Left renal pelvis (tissue), 4 donors: ENCODE measurements at regions not wholly inside any gene's neighbourhood (a gene's known extent, or its start where the extent isn't known, plus 50 kb on each side); places are given as distances from the start of the nearest gene placed in this dataset.
"Not testable (repeated sequence)": the region's sequence is repeated elsewhere in the genome, so short reads cannot be mapped to it uniquely, and the experiment has no call there.

Source experiments
- DNase-seq, 4 donors: peaks; one replicate each; pipeline ENCODE4 v3.0.0-alpha.2; 2013; ENCODE audit warnings: low read depth in 4 of 4, low spot score in 3 of 4

DNA sequence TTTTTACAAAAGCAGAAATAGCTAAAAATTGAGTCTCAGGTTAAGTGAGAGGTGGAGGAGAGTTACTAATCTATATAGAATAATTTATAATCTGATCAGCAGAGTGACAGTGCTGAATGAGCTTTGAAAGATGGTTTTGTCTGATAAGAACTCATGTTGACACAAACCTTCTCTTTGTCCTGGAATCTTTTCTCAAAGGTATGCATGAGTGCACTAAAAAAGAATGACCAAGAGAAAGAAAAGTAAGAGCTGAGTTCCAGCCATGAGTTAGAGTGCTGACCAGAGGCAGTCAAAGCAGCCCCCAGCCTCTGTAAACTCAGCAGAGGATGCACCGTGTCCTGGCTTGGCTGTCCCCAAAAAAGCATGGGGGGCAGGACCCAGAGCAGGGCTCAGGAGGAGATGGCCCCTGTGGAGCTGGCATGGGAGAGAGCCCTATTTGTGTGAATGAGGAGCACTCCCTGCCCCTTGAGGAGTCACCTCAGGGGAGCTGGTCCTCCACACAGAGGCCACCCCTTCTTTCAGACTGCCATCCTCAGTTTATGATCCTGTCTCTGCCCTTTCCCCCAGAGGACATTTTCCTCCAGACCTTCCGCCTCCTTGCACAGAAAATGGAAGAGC is 129.8 kb downstream of the SEC23A start:
- DNase-seq, result no peak

DNA sequence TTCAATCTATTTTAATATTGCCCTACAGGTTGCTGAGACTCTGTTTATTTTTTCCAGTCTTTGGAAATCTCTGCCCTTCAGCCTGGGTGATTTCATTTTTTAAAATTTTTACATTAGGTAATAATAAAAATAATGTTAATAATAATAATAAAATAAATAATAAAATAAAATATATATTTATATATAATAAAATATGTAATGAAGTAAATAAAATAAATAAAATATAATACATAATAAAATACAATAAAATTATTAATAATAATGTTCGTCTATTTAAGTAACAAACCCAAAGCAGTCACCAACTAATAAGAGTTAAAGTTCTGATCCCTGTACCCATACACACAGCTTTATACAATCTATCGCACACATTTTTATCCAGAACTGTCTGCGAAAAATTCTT is 130.5 kb downstream of the SEC23A start:
- no peak for DNase-seq

GRCh38 chr14:38971258-38971921 is 131.6 kb downstream of the SEC23A start:
- DNase-seq, result no peak

DNA sequence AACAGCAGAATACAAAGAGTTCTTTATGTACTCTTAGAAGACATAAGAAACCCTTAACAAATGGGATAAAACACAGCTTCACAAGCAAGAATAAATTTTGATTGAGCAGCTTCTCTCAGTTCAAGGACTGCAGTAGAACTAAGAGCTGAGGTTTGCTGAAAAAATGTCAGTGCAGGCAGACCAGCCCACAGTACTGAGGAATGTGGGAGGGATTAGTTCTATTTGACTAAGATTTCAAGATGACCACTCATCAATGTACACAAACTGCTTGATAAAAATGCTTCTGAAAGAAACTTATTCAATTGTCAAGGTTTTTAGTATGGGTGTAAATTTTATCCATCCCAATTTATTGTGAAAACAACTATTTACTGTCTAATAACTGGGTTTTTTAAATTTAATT is 138.4 kb downstream of the SEC23A start:
- DNase-seq, result no peak

GRCh38 chr14:38960946-38961531 is 142.0 kb downstream of the SEC23A start:
- no peak for DNase-seq

GRCh38 chr14:38959021-38959420 is 144.0 kb downstream of the SEC23A start:
- no peak for DNase-seq

GRCh38 chr14:38958589-38958988 is 144.4 kb downstream of the SEC23A start:
- no peak for DNase-seq

GRCh38 chr14:38951451-38951850 is 151.6 kb downstream of the SEC23A start:
- DNase-seq, result no peak

DNA sequence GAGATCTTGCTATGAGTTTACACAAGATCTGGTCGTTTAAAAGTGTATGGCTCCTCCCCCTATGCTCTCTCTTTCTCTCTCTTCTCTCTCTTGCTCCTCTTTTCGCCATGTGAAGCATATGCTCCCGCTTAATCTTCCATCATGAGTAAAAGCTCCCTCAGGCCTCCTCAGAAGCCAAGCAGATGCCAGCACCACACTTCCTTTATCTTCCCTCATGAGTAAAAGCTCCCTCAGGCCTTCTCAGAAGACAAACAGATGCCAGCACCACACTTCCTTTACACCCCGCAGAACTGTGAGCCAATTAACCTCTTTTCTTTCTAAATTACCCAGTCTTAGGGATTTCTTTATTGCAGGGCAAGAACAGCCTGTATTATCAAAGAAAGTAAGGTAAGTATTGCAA is 152.4 kb downstream of the SEC23A start:
- no peak for DNase-seq

DNA sequence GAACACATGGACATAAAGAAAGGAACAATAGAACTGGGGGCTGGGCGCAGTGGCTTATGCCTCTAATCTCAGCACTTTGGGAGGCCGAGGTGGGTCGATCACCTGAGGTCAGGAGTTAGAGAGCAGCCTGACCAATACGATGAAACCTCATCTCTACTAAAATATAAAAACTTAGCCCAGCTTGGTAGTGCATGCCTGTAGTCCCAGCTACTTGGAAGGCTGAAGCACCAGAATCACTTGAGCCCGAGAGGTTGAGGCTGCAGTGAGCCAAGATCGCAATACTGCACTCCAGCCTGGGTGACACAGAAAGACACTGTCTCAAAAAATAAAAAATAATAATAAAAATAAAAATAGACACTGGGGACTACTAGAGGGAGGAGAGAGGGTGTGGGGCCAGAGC is 154.5 kb downstream of the SEC23A start:
- DNase-seq, result no peak

- DNase-seq, result no peak
Observed at GRCh38 chr14:38948171-38948570, 154.9 kb downstream of the SEC23A start.

- DNase-seq, result no peak
Observed at GRCh38 chr14:38947343-38947742, 155.7 kb downstream of the SEC23A start.

DNA sequence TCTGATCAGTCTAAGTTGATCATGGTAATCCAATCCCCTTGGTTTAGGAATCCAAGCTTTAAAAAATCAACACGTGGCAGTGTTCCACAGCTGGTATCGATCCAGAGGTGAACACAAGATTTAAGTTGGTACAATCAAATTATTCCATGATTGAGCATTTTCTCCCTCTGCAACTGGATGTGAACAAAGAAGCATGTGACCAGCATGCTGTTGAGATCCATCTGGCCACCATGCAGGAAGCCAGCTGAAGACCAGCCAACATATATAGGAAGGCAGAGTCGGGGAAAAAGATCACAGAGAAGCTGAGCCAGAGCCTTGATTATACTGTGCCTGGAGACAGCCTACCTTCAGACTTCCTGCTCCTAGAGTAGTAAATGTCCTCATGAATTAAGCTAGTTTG is 158.3 kb downstream of the SEC23A start:
- DNase-seq, result no peak

GRCh38 chr14:38941488-38941887 is 161.5 kb downstream of the SEC23A start:
- DNase-seq, result no peak

GRCh38 chr14:38932653-38933000 is 170.4 kb downstream of the SEC23A start:
- DNase-seq, result not testable (repeated sequence)

GRCh38 chr14:38931969-38932652 is 170.9 kb downstream of the SEC23A start:
- no peak for DNase-seq

DNA sequence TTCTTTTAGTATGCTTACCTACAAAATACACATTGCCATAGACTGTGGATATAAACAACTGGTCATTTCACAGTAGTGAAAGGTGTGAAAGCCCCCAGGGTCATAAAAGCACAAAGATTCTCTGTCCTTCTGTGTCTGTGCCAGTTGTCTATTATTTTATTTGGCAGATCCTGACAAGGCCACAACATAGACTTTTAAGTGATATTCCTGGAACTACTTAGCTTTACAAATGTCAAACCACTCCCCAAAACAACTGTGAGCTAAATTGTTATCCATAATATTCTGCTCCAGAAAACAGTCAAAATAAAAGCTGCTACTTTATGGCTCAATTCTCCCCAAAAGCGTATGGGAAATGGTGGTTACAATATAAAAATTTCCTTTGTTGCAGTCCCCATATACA is 172.1 kb downstream of the SEC23A start:
- DNase-seq, result no peak

DNA sequence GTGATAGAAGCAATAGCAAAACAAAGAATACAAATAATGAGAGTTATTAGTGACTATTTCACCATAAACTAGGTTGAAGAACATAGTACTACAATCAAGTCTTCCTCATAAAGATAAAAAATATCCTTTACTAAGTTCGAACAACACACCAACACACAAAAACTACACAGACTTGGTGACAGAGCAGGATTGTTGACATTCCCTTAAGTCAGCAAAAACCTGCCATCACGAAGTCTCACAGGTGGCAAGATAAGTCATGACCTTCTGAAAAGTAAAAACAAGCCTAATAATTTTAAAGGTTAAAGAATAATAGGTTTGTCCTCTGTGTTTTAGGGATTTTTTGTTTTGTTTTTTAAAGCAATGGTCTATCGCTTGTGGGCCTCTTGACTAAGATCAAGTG is 173.0 kb downstream of the SEC23A start:
- DNase-seq, result no peak

- no peak for DNase-seq
Observed at GRCh38 chr14:38929416-38929815, 173.6 kb downstream of the SEC23A start.

GRCh38 chr14:38921893-38922292 is 181.1 kb downstream of the SEC23A start:
- DNase-seq, result not testable (repeated sequence)

GRCh38 chr14:38915125-38915524 is 187.9 kb downstream of the SEC23A start:
- DNase-seq, result no peak

GRCh38 chr14:38910092-38910491 is 192.9 kb downstream of the SEC23A start:
- DNase-seq, result no peak
